Fibroblast of lung (primary cell): ENCODE measurements at regions not wholly inside any gene's neighbourhood (a gene's known extent, or its start where the extent isn't known, plus 50 kb on each side); places are given as distances from the start of the nearest gene placed in this dataset.
A peak's percentile ranks its signal among the peaks of the same experiment; 100 is the strongest.
"Not testable (repeated sequence)": the region's sequence is repeated elsewhere in the genome, so short reads cannot be mapped to it uniquely, and the experiment has no call there.

Experiments
- DNase-seq, 2 donors: peaks; one replicate each; pipeline versions ENCODE4 v3.0.0 to v3.0.0-alpha.2; 2010; ENCODE audit warnings: low read depth in 2 of 2
- H2AFZ ChIP-seq: 2 replicates; pipeline ENCODE4 v1.5.1; 2012; ENCODE audit warnings: low read length, control low read depth, inconsistent platforms
- H3K27ac ChIP-seq: 2 replicates; pipeline ENCODE4 v1.5.1; 2011; ENCODE audit warnings: low read length, control low read depth; ENCODE audit not compliant: insufficient read depth
- H3K27me3 ChIP-seq: 2 replicates; pipeline ENCODE4 v1.5.1; 2011; ENCODE audit warnings: mild to moderate bottlenecking, low read length; ENCODE audit not compliant: control insufficient read depth, insufficient read depth
- H3K36me3 ChIP-seq: 2 replicates; pipeline ENCODE4 v1.5.1; 2011; ENCODE audit warnings: low read length; ENCODE audit not compliant: control insufficient read depth, insufficient read depth
- H3K4me1 ChIP-seq: 2 replicates; pipeline ENCODE4 v1.5.1; 2011; ENCODE audit warnings: low read length; ENCODE audit not compliant: control insufficient read depth, insufficient read depth; ENCODE audit errors: extremely low read depth
- H3K4me2 ChIP-seq: 2 replicates; pipeline ENCODE4 v1.5.1; 2011; ENCODE audit warnings: low read length, control low read depth; ENCODE audit not compliant: insufficient read depth; ENCODE audit errors: extremely low read depth
- H3K4me3 ChIP-seq, 4 experiments: fragments of 200-600 bp in 1 of 4; sonication (generic) in 1 of 4; replicated peaks in 1 of 4; 2 replicates each; pipeline ENCODE4 v1.5.1; 2011 to 2016; ENCODE audit warnings: low read length in 4 of 4, low read depth in 3 of 4, mild to moderate bottlenecking in 3 of 4, control low read depth in 2 of 4, inconsistent platforms in 1 of 4, mixed read lengths in 1 of 4; ENCODE audit not compliant: insufficient read depth in 1 of 4; ENCODE audit errors: control extremely low read depth in 1 of 4
- H3K79me2 ChIP-seq: 2 replicates; pipeline ENCODE4 v1.5.1; 2012; ENCODE audit warnings: mild to moderate bottlenecking, low read length, inconsistent platforms; ENCODE audit not compliant: control insufficient read depth, insufficient read depth
- H3K9ac ChIP-seq: 2 replicates; pipeline ENCODE4 v1.5.1; 2011; ENCODE audit warnings: mild to moderate bottlenecking, low read length, control low read depth; ENCODE audit not compliant: insufficient read depth
- H3K9me3 ChIP-seq: 2 replicates; pipeline ENCODE4 v1.5.1; 2012; ENCODE audit warnings: low read depth, low read length; ENCODE audit not compliant: control insufficient read depth, insufficient read depth
- H4K20me1 ChIP-seq: 2 replicates; pipeline ENCODE4 v1.5.1; 2011; ENCODE audit warnings: low read length; ENCODE audit not compliant: control insufficient read depth, insufficient read depth; ENCODE audit errors: extremely low read depth
- CTCF ChIP-seq, 2 donors: IDR thresholded peaks in 1 of 2; conservative IDR thresholded peaks in 1 of 2; 1 replicate in 1 of 2; 2 replicates in 1 of 2; pipeline ENCODE4 v1.5.1; 2011 to 2012; ENCODE audit warnings: low read length in 2 of 2, control low read depth in 1 of 2, inconsistent platforms in 1 of 2, low read depth in 1 of 2, mild to moderate bottlenecking in 1 of 2
- EZH2 ChIP-seq: IDR thresholded peaks from 2 replicates; pipeline ENCODE4 v1.5.1; 2012; ENCODE audit warnings: low read length, control low read depth, mild to moderate bottlenecking; ENCODE audit errors: missing control alignments

GRCh38 chr4:63211375-63211774, 1197.9 kb downstream of the TECRL start:
- H3K4me3 ChIP-seq, result no peak overlapping the region
- H3K9ac ChIP-seq, result no peak overlapping the region
- peak in 1 of 2 donors; percentile 9 for DNase-seq
- H2AFZ ChIP-seq, result no peak overlapping the region
- H3K9me3 ChIP-seq, result no peaks in the 10 kb centered on the region
- no peaks in the 10 kb centered on the region for H3K79me2 ChIP-seq
- TF ChIP-seq CTCF (conservative IDR thresholded peaks at IDR 0.05 in 1 of 2, IDR thresholded peaks at IDR 0.05 in 1 of 2; ENCODE audit: low read depth in 1 of 2, low read length in 2 of 2), result no peak
- no peak for TF ChIP-seq EZH2
- H4K20me1 ChIP-seq, result no peaks in the 10 kb centered on the region
- H3K4me2 ChIP-seq, result no peak overlapping the region
- no peak overlapping the region for H3K27ac ChIP-seq
- no peaks in the 10 kb centered on the region for H3K36me3 ChIP-seq
- no peaks in the 10 kb centered on the region for H3K27me3 ChIP-seq
- H3K4me1 ChIP-seq, result no peaks in the 10 kb centered on the region

GRCh38 chr4:63193029-63193428, 1216.2 kb downstream of the TECRL start:
- not testable (repeated sequence) for H3K9me3 ChIP-seq, H2AFZ ChIP-seq, H4K20me1 ChIP-seq, H3K4me2 ChIP-seq, H3K4me3 ChIP-seq, H3K79me2 ChIP-seq, H3K36me3 ChIP-seq, H3K9ac ChIP-seq, H3K27me3 ChIP-seq, DNase-seq, H3K4me1 ChIP-seq, H3K27ac ChIP-seq

- Histone ChIP-seq H3K27ac (no peak overlapping the region), H3K4me2 (no peak overlapping the region), H3K9me3 (no peaks in the 10 kb centered on the region), H2AFZ (no peak overlapping the region), H4K20me1 (no peaks in the 10 kb centered on the region), H3K36me3 (no peaks in the 10 kb centered on the region), H3K4me1 (no peaks in the 10 kb centered on the region), H3K27me3 (no peaks in the 10 kb centered on the region), H3K4me3 (no peak overlapping the region), H3K9ac (no peak overlapping the region), H3K79me2 (no peaks in the 10 kb centered on the region)
- DNase-seq, result no peak
- TF ChIP-seq CTCF (conservative IDR thresholded peaks at IDR 0.05 in 1 of 2, IDR thresholded peaks at IDR 0.05 in 1 of 2; ENCODE audit: low read depth in 1 of 2, low read length in 2 of 2) (no peak), EZH2 (no peak)
Observed at GRCh38 chr4:63171341-63171740, 1237.9 kb downstream of the TECRL start.

GRCh38 chr4:63170923-63171322, 1238.3 kb downstream of the TECRL start:
- H3K27ac ChIP-seq, result no peak overlapping the region
- TF ChIP-seq CTCF (conservative IDR thresholded peaks at IDR 0.05 in 1 of 2, IDR thresholded peaks at IDR 0.05 in 1 of 2; ENCODE audit: low read depth in 1 of 2, low read length in 2 of 2), result no peak
- no peak for TF ChIP-seq EZH2
- H3K79me2 ChIP-seq, result no peaks in the 10 kb centered on the region
- H3K4me1 ChIP-seq, result no peaks in the 10 kb centered on the region
- DNase-seq, result no peak
- H3K9ac ChIP-seq, result no peak overlapping the region
- H2AFZ ChIP-seq, result no peak overlapping the region
- no peak overlapping the region for H3K4me2 ChIP-seq
- H3K27me3 ChIP-seq, result no peaks in the 10 kb centered on the region
- H3K36me3 ChIP-seq, result no peaks in the 10 kb centered on the region
- H4K20me1 ChIP-seq, result no peaks in the 10 kb centered on the region
- H3K4me3 ChIP-seq, result no peak overlapping the region
- no peaks in the 10 kb centered on the region for H3K9me3 ChIP-seq
